ENCODE measurements at regions not wholly inside any gene's neighbourhood (a gene's known extent, or its start where the extent isn't known, plus 50 kb on each side); places are given as distances from the start of the nearest gene placed in this dataset.

- TF ChIP-seq, protein P1, sequence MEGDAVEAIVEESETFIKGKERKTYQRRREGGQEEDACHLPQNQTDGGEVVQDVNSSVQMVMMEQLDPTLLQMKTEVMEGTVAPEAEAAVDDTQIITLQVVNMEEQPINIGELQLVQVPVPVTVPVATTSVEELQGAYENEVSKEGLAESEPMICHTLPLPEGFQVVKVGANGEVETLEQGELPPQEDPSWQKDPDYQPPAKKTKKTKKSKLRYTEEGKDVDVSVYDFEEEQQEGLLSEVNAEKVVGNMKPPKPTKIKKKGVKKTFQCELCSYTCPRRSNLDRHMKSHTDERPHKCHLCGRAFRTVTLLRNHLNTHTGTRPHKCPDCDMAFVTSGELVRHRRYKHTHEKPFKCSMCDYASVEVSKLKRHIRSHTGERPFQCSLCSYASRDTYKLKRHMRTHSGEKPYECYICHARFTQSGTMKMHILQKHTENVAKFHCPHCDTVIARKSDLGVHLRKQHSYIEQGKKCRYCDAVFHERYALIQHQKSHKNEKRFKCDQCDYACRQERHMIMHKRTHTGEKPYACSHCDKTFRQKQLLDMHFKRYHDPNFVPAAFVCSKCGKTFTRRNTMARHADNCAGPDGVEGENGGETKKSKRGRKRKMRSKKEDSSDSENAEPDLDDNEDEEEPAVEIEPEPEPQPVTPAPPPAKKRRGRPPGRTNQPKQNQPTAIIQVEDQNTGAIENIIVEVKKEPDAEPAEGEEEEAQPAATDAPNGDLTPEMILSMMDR (conservative IDR thresholded peaks at IDR 0.05), result no peak
- no peak for TF ChIP-seq ZFX (IDR thresholded peaks at IDR 0.05)
These were observed 700.3 kb downstream of the CDH11 start for GRCh38 chr16:64421515-64421914.

All from C4-2B (cell line).